ENCODE measurements at regions not wholly inside any gene's neighbourhood (a gene's known extent, or its start where the extent isn't known, plus 50 kb on each side); places are given as distances from the start of the nearest gene placed in this dataset.
A peak's percentile ranks its signal among the peaks of the same experiment; 100 is the strongest.

- no peak for DNase-seq (ENCODE audit: low spot score)
Measured at GRCh38 chr2:217116610-217117009, 256.7 kb upstream of the TNP1 start.

DNA sequence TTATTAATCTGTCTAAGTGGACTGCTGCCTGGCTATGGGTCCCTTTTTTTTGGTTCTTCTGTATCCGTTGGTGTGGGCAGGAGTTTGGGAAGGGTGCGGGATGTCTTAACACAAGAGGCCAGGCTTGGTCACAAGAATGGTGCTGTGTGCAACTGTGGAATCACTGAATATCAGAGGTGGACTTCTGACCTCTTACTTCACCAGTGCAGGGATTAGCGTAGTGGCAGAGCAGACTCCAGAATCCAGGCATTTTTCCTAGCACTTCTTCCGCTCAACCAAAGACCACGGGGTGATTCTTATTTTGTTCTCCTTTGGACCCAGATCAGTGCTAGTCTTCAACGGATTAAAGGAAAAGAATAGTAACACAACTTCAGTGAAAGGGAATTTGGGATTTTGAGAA is 254.3 kb upstream of the TNP1 start:
- no peak for DNase-seq (ENCODE audit: low spot score)

DNA sequence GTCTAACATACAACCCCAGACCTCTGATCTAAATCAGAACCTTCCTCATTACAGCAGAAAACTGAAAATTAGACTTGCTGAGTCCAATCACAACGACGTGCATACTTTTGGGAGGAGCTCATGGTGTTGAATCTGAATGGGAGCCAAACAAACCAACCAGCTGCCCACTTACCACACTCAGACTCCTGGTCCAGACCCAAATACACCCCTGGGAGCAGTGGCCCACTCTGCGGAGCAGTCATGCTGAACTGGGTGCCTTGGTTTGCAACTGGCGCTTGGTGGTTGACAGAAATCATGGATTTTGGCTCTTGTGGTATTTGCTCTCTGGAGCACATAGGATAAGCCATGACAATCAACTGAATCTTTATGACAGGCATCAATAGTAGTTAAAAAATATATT is 253.6 kb upstream of the TNP1 start:
- DNase-seq (ENCODE audit: low spot score), result no peak

- no peak for DNase-seq (ENCODE audit: low spot score)
Measured at GRCh38 chr2:217110550-217110949, 250.7 kb upstream of the TNP1 start.

- DNase-seq (ENCODE audit: low spot score), result no peak
Measured at GRCh38 chr2:217108575-217109027, 248.7 kb upstream of the TNP1 start.

- DNase-seq (ENCODE audit: low spot score), result no peak
Measured at GRCh38 chr2:217108086-217108485, 248.2 kb upstream of the TNP1 start.

- DNase-seq (ENCODE audit: low spot score), result no peak
Measured at GRCh38 chr2:217107480-217107879, 247.6 kb upstream of the TNP1 start.

GRCh38 chr2:217106650-217107014 is 246.8 kb upstream of the TNP1 start:
- no peak for DNase-seq (ENCODE audit: low spot score)

- peak; percentile 86 for DNase-seq (ENCODE audit: low spot score)
Measured at GRCh38 chr2:217105733-217106649, 246.1 kb upstream of the TNP1 start.

GRCh38 chr2:217103752-217104545 is 244.1 kb upstream of the TNP1 start:
- DNase-seq (ENCODE audit: low spot score), result peak; percentile 26

- DNase-seq (ENCODE audit: low spot score), result no peak
Measured at GRCh38 chr2:217102956-217103355, 243.1 kb upstream of the TNP1 start.

DNA sequence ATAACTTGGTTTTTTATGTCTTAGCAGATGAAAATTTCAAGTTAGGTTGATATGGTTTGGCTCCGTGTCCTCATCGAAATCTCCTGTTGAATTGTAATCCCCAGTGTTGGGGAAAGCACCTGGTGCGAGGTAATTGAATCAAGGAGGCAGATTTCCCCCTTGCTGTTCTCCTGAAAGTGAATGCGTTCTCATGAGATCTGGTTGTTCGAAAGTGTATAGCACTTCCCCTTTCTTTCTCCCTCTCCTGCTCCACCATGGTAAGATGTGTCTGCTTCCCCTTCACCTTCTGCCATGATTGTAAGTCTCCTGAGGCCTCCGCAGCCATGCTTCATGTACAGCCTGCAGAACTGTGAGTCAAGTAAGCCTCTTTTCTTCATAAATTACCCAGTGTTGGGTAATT is 242.1 kb upstream of the TNP1 start:
- DNase-seq (ENCODE audit: low spot score), result no peak

GRCh38 chr2:217099561-217099960 is 239.7 kb upstream of the TNP1 start:
- DNase-seq (ENCODE audit: low spot score), result no peak

GRCh38 chr2:217098435-217098834 is 238.6 kb upstream of the TNP1 start:
- DNase-seq (ENCODE audit: low spot score), result no peak

DNA sequence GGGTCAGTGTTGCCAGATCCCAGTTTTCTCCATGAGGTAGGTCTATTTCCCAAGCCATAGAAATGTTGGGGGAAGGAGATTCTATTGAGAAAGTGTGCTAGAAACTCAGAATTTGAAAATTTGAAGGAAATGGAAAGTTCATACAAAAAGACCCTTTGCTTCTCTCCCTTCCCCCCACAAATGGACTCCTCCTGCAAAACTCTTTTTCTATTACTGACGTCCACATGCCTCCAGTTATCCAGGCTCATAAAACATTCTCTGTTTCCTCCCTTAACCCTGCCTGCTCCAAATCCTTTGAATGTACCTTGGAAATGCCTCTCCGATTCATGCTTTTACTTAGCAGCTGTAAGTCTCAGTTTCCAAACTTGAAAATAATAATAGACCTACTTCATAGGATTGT is 237.5 kb upstream of the TNP1 start:
- no peak for DNase-seq (ENCODE audit: low spot score)

DNA sequence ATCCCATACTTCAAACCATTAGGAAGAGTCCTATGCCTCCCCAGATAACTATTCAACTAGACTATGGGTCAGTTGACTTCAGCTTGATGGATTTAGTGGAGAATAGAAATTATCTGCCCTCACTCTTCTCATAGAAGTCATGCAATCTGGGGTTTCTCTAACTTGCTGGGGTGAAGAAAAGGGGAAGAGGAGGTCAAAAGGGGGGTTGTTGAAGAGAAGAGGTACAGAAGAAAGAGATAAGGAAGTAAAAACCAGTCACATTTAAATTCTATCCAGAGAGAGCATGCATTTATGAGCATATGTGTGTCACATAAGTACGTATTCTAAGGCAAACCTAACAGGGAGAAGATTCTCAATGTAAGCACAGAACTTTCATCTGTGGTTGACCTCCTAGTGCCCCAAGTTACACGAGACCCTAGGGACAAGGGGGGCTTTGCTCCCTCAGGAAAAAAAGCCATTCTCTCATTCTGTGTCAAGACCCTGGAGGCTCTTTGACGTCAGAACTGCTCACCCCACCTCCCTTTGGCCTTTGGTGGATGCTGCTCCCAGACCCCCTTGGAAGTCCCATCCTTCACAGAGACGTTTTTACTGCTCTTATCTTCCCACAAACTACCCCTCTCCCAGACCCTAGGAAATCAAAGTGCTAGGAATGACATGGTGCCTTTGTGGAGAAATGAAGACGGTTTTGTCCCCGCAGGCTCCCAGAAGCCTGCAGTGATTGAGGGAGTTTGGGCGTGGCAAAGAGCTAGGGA is 236.8 kb upstream of the TNP1 start:
- DNase-seq (ENCODE audit: low spot score), result no peak

DNA sequence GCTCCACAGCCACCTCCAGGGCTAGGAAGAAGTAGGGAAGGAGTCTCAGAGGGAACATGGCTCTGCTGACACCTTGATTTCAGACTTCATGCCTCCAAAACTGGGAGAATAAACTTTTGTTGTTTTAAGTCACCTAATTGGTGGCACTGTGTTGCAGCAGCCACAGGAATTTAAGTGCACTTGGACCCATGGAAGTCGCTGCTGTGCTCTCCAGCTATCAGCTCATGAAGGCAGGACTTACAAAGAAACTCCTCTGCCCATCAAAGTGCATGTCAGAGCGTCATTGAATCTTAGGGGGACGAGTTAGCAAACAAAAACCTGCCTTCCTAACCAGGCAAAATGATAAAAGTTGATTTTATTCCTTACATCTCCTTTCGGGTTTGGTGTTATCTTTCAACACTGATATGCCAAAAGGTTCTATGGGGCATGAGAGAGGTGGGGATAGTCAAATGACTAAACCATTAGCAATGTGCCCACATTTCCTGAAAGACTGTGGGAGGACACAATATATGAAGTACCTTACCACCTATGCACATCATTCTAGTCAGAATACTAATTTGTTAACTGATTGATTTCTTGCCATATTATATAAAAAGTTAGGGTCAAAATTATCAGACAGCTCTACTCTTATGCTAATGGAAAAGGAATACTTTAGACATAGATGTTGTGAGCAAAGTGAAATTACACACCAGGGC is 235.8 kb upstream of the TNP1 start:
- no peak for DNase-seq (ENCODE audit: low spot score)

DNA sequence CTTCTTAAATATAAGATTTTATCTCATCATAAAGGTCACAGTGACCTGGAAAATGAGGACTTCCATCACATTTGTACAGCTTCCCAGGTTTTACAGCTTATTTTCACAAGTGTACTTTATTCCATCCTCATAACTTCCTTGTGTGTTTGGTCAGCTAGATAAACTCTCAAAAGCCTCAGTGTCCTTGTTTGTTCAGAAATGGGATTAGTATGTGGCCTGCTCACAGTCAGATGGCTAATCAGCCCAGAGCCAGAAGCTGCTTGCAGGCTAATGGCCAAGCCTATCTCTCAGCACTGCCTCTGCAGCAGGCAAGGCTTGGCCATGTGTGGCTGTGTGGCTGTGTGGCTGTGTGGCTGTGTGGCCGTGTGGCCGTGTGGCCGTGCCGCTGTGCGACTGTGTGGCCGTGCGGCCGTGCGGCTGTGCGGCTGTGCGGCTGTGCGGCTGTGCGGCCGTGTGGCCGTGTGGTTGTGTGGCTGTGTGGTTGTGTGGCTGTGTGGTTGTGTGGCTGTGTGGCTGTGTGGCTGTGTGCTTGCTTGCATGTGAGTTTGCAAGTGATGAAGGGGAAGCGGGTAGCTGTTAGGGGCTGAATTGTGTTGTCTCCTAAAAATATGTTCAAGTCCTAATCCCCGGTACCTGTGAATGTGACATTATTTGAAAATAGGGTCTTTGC is 233.0 kb upstream of the TNP1 start:
- DNase-seq (ENCODE audit: low spot score), result no peak

- no peak for DNase-seq (ENCODE audit: low spot score)
Measured at GRCh38 chr2:217091531-217091930, 231.7 kb upstream of the TNP1 start.

- DNase-seq (ENCODE audit: low spot score), result no peak
Measured at GRCh38 chr2:217090884-217091283, 231.0 kb upstream of the TNP1 start.

- DNase-seq (ENCODE audit: low spot score), result no peak
Measured at GRCh38 chr2:217090024-217090473, 230.2 kb upstream of the TNP1 start.

All from AG08396 (cell line).